Cardiac septum (tissue), 1 donor: ENCODE measurements at regions not wholly inside any gene's neighbourhood (a gene's known extent, or its start where the extent isn't known, plus 50 kb on each side); places are given as distances from the start of the nearest gene placed in this dataset.

Experiments used
- DNase-seq: peaks from one replicate; pipeline ENCODE4 v3.0.0-alpha.2; 2020; ENCODE audit warnings: low spot score
- intact Hi-C: fragments of 100-400 bp; cut with DNase I; formaldehyde crosslinking; loops from one replicate; pipeline ENCODE4 v1.14.0; 2022
- donor health status: DM: no; HTN: no; CAD: no.

DNA sequence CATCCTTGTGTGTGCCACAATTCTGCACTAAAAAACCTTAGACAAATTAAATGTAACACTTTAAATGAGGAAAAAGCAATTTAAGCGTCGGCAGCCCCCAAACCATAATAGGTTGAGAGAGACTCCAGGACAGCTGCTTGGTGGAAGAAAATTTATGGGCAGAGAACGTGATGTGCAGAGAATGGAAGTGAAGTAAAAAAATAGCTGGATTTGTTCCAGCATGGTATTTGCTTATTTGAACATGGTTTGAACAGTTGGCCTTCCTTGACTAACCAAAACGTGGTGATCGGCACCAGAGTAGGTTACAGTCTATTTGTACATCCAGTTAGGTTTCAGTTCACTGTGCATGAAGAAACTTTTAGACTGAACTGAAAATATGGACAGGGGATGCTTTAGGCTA, 343.0 kb upstream of the CPEB2 start:
- intact Hi-C loops, result no loop called here
- DNase-seq, result no peak

- intact Hi-C loops, result no loop called here
- no peak for DNase-seq
Observed at GRCh38 chr4:14667624-14668151, 334.6 kb upstream of the CPEB2 start.

GRCh38 chr4:14668296-14668695, 334.0 kb upstream of the CPEB2 start:
- intact Hi-C loops, result no loop called here
- no peak for DNase-seq

DNA sequence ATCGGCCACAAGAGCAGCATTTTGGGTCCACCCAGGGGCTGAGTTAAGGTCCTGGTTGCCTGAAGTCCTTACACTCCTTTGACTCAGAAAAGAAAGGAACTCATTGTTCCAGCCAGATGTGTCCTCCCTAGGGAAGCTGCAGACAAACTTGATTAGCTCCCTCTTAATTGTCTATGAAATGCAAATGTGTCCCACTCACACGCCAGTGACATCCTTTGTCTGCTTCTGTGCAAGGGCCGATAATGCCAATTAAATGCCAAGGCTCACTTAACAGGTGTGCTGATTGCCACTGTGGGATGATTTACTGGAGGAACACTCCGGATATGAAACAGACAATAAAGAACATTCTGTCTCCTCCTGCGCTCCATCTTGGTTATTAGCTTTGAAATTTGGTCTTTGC, 332.9 kb upstream of the CPEB2 start:
- intact Hi-C loops, result no loop called here
- no peak for DNase-seq

GRCh38 chr4:14671146-14671545, 331.1 kb upstream of the CPEB2 start:
- intact Hi-C loops, result no loop called here
- DNase-seq, result no peak

- DNase-seq, result no peak
- intact Hi-C loops, result no loop called here
Observed at GRCh38 chr4:14675279-14675985, 326.8 kb upstream of the CPEB2 start.

GRCh38 chr4:14679906-14680305, 322.4 kb upstream of the CPEB2 start:
- no peak for DNase-seq
- intact Hi-C loops, result no loop called here

DNA sequence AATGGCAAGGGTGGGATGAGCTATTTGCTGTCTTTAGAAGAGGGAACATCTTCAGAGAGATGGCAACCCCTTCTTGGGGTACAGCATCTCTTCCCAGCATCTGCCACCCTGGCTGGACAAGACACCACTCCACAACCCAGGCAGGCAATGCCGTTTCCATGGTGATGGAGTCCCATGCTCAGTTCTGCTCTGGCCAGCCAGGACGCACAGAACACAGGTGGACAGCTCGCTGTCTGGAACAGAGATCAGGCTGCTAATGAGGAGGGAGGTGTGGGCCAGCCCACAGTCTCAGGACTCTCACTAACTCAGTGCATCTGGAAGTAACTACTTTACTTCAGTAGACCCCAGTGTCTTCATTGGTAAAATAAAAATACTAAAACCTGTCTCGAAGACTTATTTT, 321.0 kb upstream of the CPEB2 start:
- intact Hi-C loops, result no loop called here
- DNase-seq, result no peak

DNA sequence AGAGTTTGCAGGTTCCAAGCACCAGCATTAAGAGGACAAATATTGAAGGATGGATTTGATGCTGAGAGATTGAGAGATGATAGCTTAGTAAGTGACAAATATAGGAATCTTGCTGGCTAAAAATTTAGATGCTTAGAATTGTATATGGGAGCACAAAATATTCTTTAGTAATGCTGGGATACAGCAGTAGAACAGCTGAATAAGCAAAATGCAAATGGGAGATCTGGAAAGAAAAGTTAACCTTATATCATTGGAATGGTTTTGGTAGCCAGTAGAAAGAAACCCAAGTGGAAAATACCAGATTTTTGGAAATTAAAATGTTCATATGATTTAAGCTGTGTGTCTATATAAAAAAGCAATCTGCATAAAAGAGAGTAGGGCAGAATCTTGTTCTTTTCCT, 308.6 kb upstream of the CPEB2 start:
- DNase-seq, result no peak
- intact Hi-C loops, result no loop called here

DNA sequence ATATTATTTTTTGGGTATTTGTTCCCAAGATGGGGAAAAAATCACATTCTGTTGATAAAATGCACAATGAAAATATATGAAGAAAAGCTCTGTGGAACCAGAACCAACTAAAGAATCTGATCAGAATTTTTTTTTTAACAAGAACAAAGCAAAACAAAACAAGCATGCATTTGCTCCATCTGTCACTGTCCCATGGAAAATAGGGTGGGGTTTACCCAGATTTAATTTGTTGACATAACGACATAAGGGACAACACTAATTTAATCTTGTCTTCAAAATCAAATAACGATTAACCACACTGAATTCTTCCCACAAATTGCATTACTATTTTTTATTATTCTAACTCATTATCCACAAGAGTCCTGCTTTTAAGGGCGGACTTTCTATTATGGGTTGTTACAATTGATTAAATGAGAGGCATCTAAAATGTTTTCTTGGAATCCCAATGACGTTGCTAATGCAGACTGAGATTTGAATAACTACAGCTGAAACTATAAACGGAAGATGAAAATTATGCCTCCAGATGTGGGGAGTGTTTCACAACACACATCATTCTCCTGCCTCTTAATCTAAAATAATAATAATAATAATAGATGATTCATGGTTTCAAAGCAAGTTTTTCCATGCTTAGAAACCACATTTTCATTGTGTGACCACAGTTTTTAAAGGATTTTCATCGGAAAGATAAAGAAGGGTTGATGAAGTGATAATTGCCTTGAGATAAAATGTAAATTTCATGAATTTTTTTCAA, 307.0 kb upstream of the CPEB2 start:
- intact Hi-C loops, result no loop called here
- no peak for DNase-seq

- DNase-seq, result no peak
- intact Hi-C loops, result no loop called here
Observed at GRCh38 chr4:14700083-14700482, 302.2 kb upstream of the CPEB2 start.

- intact Hi-C loops, result no loop called here
Observed at GRCh38 chr4:14700544-14700943, 301.7 kb upstream of the CPEB2 start.

GRCh38 chr4:14701389-14701788, 300.9 kb upstream of the CPEB2 start:
- no peak for DNase-seq
- intact Hi-C loops, result no loop called here

More at GRCh38 chr4:14700544-14700943, 301.7 kb upstream of the CPEB2 start:
- DNase-seq, result no peak

- intact Hi-C loops, result no loop called here
- no peak for DNase-seq
Observed at GRCh38 chr4:14701896-14702295, 300.4 kb upstream of the CPEB2 start.

DNA sequence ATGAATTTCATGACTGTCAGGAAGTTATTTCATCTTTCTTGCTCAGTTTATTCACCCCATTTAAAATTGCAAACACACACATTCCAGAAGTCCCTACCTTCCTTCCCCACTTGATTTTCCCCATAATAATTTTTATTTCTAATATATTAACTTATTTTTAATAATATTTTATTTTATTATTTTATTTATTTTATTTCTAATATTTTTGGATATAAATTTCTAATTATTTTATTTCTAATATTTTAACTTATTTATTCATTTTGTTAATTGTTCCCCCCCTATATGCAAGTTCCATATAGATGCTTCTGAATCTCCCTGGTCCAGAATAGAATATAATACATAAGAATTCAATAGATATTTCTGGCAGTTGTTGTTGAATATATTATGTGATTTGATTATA, 293.7 kb upstream of the CPEB2 start:
- intact Hi-C loops, result no loop called here
- no peak for DNase-seq

- no peak for DNase-seq
- intact Hi-C loops, result no loop called here
Observed at GRCh38 chr4:14711259-14711658, 291.0 kb upstream of the CPEB2 start.

GRCh38 chr4:14716691-14717090, 285.6 kb upstream of the CPEB2 start:
- no peak for DNase-seq
- intact Hi-C loops, result no loop called here

DNA sequence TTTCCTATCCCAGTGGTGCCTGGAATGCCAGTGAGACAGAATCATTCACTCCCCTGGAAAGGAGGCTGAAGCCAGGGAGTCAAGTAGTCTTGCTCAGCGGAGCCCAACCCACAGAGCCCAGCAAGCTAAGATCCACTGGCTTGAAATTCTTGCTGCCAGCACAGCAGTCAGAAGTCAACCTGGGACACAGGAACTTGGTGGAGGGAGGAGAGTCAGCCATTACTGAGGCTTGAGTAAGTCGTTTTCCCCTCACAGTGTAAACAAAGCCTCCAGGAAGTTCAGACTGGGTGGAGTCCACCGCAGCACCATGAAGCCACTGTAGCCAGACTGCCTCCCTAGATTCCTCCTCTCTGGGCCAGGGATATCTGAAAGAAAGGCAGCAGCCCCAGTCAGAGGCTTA, 283.2 kb upstream of the CPEB2 start:
- intact Hi-C loops, result no loop called here
- no peak for DNase-seq

DNA sequence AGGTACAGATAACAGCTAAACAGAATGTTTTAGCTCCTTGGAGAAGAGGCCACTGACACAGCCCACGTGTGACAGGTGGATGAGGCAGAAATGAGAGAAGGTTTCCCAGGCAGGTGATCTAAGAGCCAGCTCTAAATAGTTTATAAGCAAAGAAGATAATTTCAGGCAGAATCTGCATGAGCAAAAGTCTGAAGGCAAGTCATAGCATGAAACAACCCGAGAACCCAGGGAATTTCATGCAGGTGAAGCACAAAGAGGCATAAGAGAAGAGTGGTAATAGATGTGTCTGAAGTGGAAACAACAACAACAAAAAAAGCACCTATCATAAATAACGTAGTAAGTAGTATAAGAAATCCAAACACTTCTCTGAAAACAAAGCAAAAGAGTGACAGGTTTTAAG, 275.8 kb upstream of the CPEB2 start:
- intact Hi-C loops, result no loop called here
- DNase-seq, result no peak

GRCh38 chr4:14726877-14727361, 275.4 kb upstream of the CPEB2 start:
- DNase-seq, result no peak
- intact Hi-C loops, result no loop called here
